ENCODE measurements at regions not wholly inside any gene's neighbourhood (a gene's known extent, or its start where the extent isn't known, plus 50 kb on each side); places are given as distances from the start of the nearest gene placed in this dataset.
"Not testable (repeated sequence)": the region's sequence is repeated elsewhere in the genome, so short reads cannot be mapped to it uniquely, and the experiment has no call there.

DNA sequence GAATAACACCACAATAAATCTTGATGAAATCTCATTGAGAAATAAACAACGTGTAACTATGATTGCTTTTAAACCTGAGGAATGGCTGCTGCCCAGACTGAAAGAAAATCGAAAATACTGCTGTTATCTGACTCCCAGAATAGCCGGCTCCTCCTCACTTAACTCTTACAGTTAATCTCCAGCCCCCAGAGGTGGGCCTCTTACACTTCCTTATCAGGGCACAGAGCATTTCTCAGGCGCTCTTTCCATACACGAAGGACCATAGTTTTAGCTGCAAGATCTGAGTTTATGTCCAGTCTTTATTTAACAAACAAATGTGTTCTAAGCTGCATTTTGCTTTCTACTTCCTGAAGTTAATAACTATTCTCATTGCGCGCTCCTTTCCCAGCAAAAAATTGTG is 206.9 kb downstream of the MAP2K4 start:
- Histone ChIP-seq H3K36me3 (ENCODE audit: control insufficient read depth, insufficient read depth, low read length) (no peaks in the 10 kb centered on the region), H4K5ac (ENCODE audit: low read length) (no peak overlapping the region), H3K79me2 (ENCODE audit: control insufficient read depth, insufficient read depth, low read length) (no peaks in the 10 kb centered on the region), H3K4ac (ENCODE audit: low read depth, low read length) (no peak overlapping the region), H3K18ac (ENCODE audit: low read length) (no peak overlapping the region), H2BK5ac (ENCODE audit: low read length) (no peak overlapping the region), H2BK120ac (ENCODE audit: low read depth, low read length) (no peak overlapping the region), H4K8ac (ENCODE audit: low read depth, low read length) (no peak overlapping the region), H3K4me3 (ENCODE audit: low read length) (no peak overlapping the region), H2BK15ac (replicated peaks; ENCODE audit: low read depth) (no peak overlapping the region), H3K27me3 (ENCODE audit: insufficient read depth, low read length, poor library complexity) (no peaks in the 10 kb centered on the region), H3K27ac (ENCODE audit: low read depth, low read length) (no peak overlapping the region), H3K4me1 (ENCODE audit: control insufficient read depth, low read depth, low read length) (no peaks in the 10 kb centered on the region), H2AK5ac (ENCODE audit: low read length) (no peak overlapping the region), H3K4me2 (ENCODE audit: low read length) (no peak overlapping the region), H3K9ac (ENCODE audit: low read length) (no peak overlapping the region), H3K79me1 (ENCODE audit: low read length) (no peaks in the 10 kb centered on the region), H3K56ac (ENCODE audit: low read length) (no peak overlapping the region), H3K23ac (ENCODE audit: low read length) (no peak overlapping the region)
- DNase-seq, result peak; percentile 27
- WGBS (ENCODE audit: extremely low coverage, insufficient coverage, low lambda C conversion rate), result no CpG with 5 or more reads among the region's 7 CpGs

DNA sequence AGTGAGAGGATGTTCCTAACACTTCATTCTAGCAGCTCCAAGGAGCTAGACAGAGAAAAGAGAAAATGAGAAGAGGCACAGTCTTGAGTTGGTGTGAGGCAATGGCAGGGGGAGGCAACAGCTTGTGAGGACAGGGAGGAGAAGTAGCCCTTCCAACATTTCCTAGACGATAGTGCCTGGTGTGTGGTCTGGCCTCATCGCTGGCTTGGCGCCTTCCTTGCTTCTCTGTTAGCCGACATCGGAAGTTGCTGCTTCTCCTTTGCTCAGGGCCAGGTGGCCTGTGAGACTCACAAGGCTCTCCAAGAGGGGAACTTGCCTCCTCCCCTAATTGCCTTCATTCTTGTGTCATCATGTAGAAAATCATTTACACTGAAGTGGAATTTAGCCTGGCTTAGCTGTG is 208.7 kb downstream of the MAP2K4 start:
- no peaks in the 10 kb centered on the region for H3K79me1 ChIP-seq (ENCODE audit: low read length)
- no peak overlapping the region for H2BK5ac ChIP-seq (ENCODE audit: low read length)
- H2BK15ac ChIP-seq (replicated peaks; ENCODE audit: low read depth), result no peak overlapping the region
- no peak overlapping the region for H3K4me2 ChIP-seq (ENCODE audit: low read length)
- H3K4me1 ChIP-seq (ENCODE audit: control insufficient read depth, low read depth, low read length), result no peaks in the 10 kb centered on the region
- H3K18ac ChIP-seq (ENCODE audit: low read length), result no peak overlapping the region
- no CpG with 5 or more reads among the region's 5 CpGs for WGBS (ENCODE audit: extremely low coverage, insufficient coverage, low lambda C conversion rate)
- H2AK5ac ChIP-seq (ENCODE audit: low read length), result no peak overlapping the region
- no peak overlapping the region for H4K8ac ChIP-seq (ENCODE audit: low read depth, low read length)
- DNase-seq, result no peak
- no peaks in the 10 kb centered on the region for H3K79me2 ChIP-seq (ENCODE audit: control insufficient read depth, insufficient read depth, low read length)
- no peak overlapping the region for H3K27ac ChIP-seq (ENCODE audit: low read depth, low read length)
- no peak overlapping the region for H3K9ac ChIP-seq (ENCODE audit: low read length)
- no peak overlapping the region for H3K4me3 ChIP-seq (ENCODE audit: low read length)
- no peak overlapping the region for H4K5ac ChIP-seq (ENCODE audit: low read length)
- no peak overlapping the region for H3K23ac ChIP-seq (ENCODE audit: low read length)
- no peaks in the 10 kb centered on the region for H3K27me3 ChIP-seq (ENCODE audit: insufficient read depth, low read length, poor library complexity)
- no peaks in the 10 kb centered on the region for H3K36me3 ChIP-seq (ENCODE audit: control insufficient read depth, insufficient read depth, low read length)
- H3K56ac ChIP-seq (ENCODE audit: low read length), result no peak overlapping the region
- H3K4ac ChIP-seq (ENCODE audit: low read depth, low read length), result no peak overlapping the region
- no peak overlapping the region for H2BK120ac ChIP-seq (ENCODE audit: low read depth, low read length)

DNA sequence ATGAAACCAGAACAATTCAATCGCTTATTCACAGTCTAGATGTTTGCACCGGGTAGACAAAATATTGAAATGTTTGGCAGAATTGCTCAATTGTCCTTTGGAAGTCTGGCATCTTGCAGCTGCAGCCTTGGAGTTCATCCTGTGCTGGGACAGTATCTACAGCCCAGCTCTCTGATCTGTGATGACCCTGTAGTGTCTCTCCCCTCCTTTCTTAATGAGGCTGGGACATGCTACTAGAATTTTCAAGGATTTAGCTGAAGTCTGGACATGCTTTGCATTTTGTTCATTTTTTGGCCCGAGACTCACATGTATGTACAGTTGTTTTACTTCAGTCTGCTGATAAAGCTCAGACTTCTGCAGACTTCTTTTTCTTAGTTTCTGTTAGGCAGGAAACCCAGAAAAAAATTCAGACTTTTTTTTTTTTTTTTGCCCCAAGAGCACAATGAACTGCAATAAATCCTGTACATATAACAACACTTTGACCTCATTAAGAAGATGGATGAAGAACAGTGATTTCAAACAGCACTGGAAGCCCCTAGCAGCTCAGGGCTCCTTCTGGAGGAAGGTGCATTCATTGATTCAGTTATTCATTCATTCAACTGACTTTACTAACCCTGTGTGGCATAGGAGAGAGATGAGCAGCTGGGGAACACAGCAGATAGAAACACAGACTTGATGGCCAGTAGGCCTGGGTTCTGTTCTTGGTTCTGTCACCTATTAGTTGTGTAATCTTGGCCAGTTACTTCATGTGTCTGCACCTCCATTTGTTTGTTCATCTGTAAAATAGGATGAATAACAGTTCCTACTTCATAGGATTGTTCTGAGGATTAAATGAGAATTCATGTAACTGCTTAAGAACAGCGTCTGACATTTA is 210.0 kb downstream of the MAP2K4 start:
- H3K27ac ChIP-seq (ENCODE audit: low read depth, low read length), result no peak overlapping the region
- H3K56ac ChIP-seq (ENCODE audit: low read length), result no peak overlapping the region
- WGBS (ENCODE audit: extremely low coverage, insufficient coverage, low lambda C conversion rate), result no CpG with 5 or more reads among the region's 4 CpGs

DNA sequence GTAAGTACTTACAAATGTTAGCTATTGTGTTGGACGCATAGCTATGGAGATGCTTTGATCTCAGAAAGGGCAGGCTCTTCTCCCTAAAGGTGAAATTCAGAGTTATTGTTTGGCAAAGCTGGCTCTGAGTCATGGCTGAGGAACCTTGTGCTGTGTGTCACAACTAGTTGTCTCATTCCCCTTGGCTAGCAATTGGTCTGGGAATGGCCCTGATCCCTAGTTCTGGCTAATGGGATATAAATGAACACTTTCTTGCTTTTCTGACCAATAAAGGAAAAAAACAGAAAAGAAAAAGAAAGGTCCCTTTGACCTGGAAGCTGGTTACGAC is 210.6 kb downstream of the MAP2K4 start:
- no peaks in the 10 kb centered on the region for H3K36me3 ChIP-seq (ENCODE audit: control insufficient read depth, insufficient read depth, low read length)
- no CpG with 5 or more reads among the region's 2 CpGs for WGBS (ENCODE audit: extremely low coverage, insufficient coverage, low lambda C conversion rate)

More for the DNA sequence above, 210.0 kb downstream of the MAP2K4 start:
- no peak overlapping the region for H3K4me3 ChIP-seq (ENCODE audit: low read length)
- H3K18ac ChIP-seq (ENCODE audit: low read length), result no peak overlapping the region
- no peaks in the 10 kb centered on the region for H3K79me1 ChIP-seq (ENCODE audit: low read length)
- no peak overlapping the region for H2BK120ac ChIP-seq (ENCODE audit: low read depth, low read length)
- H3K4me1 ChIP-seq (ENCODE audit: control insufficient read depth, low read depth, low read length), result no peaks in the 10 kb centered on the region
- H2BK15ac ChIP-seq (replicated peaks; ENCODE audit: low read depth), result no peak overlapping the region
- no peak overlapping the region for H4K5ac ChIP-seq (ENCODE audit: low read length)
- H3K36me3 ChIP-seq (ENCODE audit: control insufficient read depth, insufficient read depth, low read length), result no peaks in the 10 kb centered on the region
- no peaks in the 10 kb centered on the region for H3K79me2 ChIP-seq (ENCODE audit: control insufficient read depth, insufficient read depth, low read length)
- no peak overlapping the region for H3K4me2 ChIP-seq (ENCODE audit: low read length)
- H3K23ac ChIP-seq (ENCODE audit: low read length), result no peak overlapping the region
- no peak overlapping the region for H4K8ac ChIP-seq (ENCODE audit: low read depth, low read length)
- no peak for DNase-seq
- no peak overlapping the region for H3K4ac ChIP-seq (ENCODE audit: low read depth, low read length)
- H2BK5ac ChIP-seq (ENCODE audit: low read length), result no peak overlapping the region
- H3K27me3 ChIP-seq (ENCODE audit: insufficient read depth, low read length, poor library complexity), result no peaks in the 10 kb centered on the region
- H2AK5ac ChIP-seq (ENCODE audit: low read length), result no peak overlapping the region
- no peak overlapping the region for H3K9ac ChIP-seq (ENCODE audit: low read length)

DNA sequence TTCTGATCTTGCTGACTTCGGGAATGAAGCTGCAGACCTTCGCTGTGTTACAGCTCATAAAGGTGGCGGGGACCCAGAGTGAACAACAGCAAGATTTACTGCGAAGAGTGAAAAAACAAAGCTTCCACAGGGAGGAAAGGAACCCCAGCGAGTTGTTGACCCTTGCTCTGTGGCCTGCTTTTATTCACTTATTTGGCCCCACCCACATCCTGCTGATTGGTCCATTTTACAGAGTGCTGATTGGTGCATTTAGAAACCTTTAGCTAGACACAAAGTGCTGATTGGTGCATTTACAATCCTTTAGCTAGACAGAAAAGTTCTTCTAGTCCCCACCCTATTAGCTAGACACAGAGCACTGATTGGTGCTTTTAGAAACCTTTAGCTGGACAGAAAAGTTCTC is 218.3 kb downstream of the MAP2K4 start:
- not testable (repeated sequence) for H2AK5ac ChIP-seq (ENCODE audit: low read length); H3K36me3 ChIP-seq (ENCODE audit: control insufficient read depth, insufficient read depth, low read length); H3K4ac ChIP-seq (ENCODE audit: low read depth, low read length); H3K23ac ChIP-seq (ENCODE audit: low read length); H3K9ac ChIP-seq (ENCODE audit: low read length); H3K4me1 ChIP-seq (ENCODE audit: control insufficient read depth, low read depth, low read length); H3K4me3 ChIP-seq (ENCODE audit: low read length); H3K18ac ChIP-seq (ENCODE audit: low read length); H2BK120ac ChIP-seq (ENCODE audit: low read depth, low read length); H3K79me2 ChIP-seq (ENCODE audit: control insufficient read depth, insufficient read depth, low read length); H3K4me2 ChIP-seq (ENCODE audit: low read length); H4K8ac ChIP-seq (ENCODE audit: low read depth, low read length); H3K27ac ChIP-seq (ENCODE audit: low read depth, low read length); DNase-seq; H3K56ac ChIP-seq (ENCODE audit: low read length); H3K79me1 ChIP-seq (ENCODE audit: low read length); H2BK15ac ChIP-seq (replicated peaks; ENCODE audit: low read depth); H2BK5ac ChIP-seq (ENCODE audit: low read length); H4K5ac ChIP-seq (ENCODE audit: low read length); H3K27me3 ChIP-seq (ENCODE audit: insufficient read depth, low read length, poor library complexity)
- WGBS (ENCODE audit: extremely low coverage, insufficient coverage, low lambda C conversion rate), result no CpG with 5 or more reads among the region's 5 CpGs

More for the DNA sequence above, 210.6 kb downstream of the MAP2K4 start:
- Histone ChIP-seq H3K18ac (ENCODE audit: low read length) (no peak overlapping the region), H3K27me3 (ENCODE audit: insufficient read depth, low read length, poor library complexity) (no peaks in the 10 kb centered on the region), H3K79me2 (ENCODE audit: control insufficient read depth, insufficient read depth, low read length) (no peaks in the 10 kb centered on the region), H2BK15ac (replicated peaks; ENCODE audit: low read depth) (no peak overlapping the region), H3K4me3 (ENCODE audit: low read length) (no peak overlapping the region), H2BK5ac (ENCODE audit: low read length) (no peak overlapping the region), H3K4me2 (ENCODE audit: low read length) (no peak overlapping the region), H3K56ac (ENCODE audit: low read length) (no peak overlapping the region), H3K4ac (ENCODE audit: low read depth, low read length) (no peak overlapping the region), H3K27ac (ENCODE audit: low read depth, low read length) (no peak overlapping the region), H3K23ac (ENCODE audit: low read length) (no peak overlapping the region), H3K9ac (ENCODE audit: low read length) (no peak overlapping the region), H2AK5ac (ENCODE audit: low read length) (no peak overlapping the region), H3K4me1 (ENCODE audit: control insufficient read depth, low read depth, low read length) (no peaks in the 10 kb centered on the region), H3K79me1 (ENCODE audit: low read length) (no peaks in the 10 kb centered on the region), H2BK120ac (ENCODE audit: low read depth, low read length) (no peak overlapping the region), H4K8ac (ENCODE audit: low read depth, low read length) (no peak overlapping the region), H4K5ac (ENCODE audit: low read length) (no peak overlapping the region)
- peak; percentile 22 for DNase-seq

All from mesendoderm (in vitro differentiated cells).